Stomach smooth muscle (tissue), 2 donors: ENCODE measurements at regions not wholly inside any gene's neighbourhood (a gene's known extent, or its start where the extent isn't known, plus 50 kb on each side); places are given as distances from the start of the nearest gene placed in this dataset.

ENCODE experiments used
- H3K27ac ChIP-seq: one replicate; pipeline ENCODE4 v1.7.0; 2013; ENCODE audit warnings: mild to moderate bottlenecking, low read length, inconsistent platforms
- H3K27me3 ChIP-seq, 2 donors: one replicate each; pipeline ENCODE4 v1.7.0; 2013; ENCODE audit warnings: low read length in 2 of 2; ENCODE audit not compliant: insufficient read depth in 2 of 2, control insufficient read depth in 1 of 2
- H3K36me3 ChIP-seq, 2 donors: one replicate each; pipeline ENCODE4 v1.7.0; 2013; ENCODE audit warnings: low read length in 2 of 2; ENCODE audit not compliant: control insufficient read depth in 2 of 2, insufficient read depth in 2 of 2
- H3K4me1 ChIP-seq: one replicate; pipeline ENCODE4 v1.7.0; 2013; ENCODE audit warnings: low read length; ENCODE audit not compliant: control insufficient read depth, insufficient read depth
- H3K4me3 ChIP-seq, 2 donors: one replicate each; pipeline ENCODE4 v1.7.0; 2013; ENCODE audit warnings: low read length in 2 of 2
- H3K9ac ChIP-seq, 2 donors: one replicate each; pipeline ENCODE4 v1.7.0; 2013; ENCODE audit warnings: low read length in 2 of 2, mild to moderate bottlenecking in 1 of 2
- H3K9me3 ChIP-seq, 2 donors: one replicate each; pipeline ENCODE4 v1.7.0; 2013; ENCODE audit warnings: low read length in 2 of 2; ENCODE audit not compliant: control insufficient read depth in 2 of 2
- donor health status: healthy.
- donor health status: Pancreatic carcinoma.

DNA sequence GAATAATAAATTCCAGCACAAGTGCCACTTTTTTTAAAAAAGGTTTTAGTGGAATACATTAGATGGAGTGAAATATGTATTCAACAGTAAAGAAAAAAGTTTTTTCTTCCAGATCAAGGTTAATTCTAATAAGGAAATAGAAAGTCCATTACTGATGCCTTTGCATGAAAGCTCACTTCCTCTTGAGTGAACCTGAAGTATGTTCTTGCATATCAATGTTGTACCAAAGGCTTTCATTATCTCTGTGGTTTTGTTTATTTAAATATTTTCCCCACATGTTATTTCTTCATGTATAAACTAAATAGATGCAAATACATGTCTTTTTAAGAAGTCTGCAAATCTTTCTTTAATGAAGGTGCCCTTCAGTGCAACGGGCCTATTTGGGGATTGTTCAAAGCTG, 307.9 kb downstream of the C4orf33 start:
- no peaks in the 10 kb centered on the region for H3K9me3 ChIP-seq

DNA sequence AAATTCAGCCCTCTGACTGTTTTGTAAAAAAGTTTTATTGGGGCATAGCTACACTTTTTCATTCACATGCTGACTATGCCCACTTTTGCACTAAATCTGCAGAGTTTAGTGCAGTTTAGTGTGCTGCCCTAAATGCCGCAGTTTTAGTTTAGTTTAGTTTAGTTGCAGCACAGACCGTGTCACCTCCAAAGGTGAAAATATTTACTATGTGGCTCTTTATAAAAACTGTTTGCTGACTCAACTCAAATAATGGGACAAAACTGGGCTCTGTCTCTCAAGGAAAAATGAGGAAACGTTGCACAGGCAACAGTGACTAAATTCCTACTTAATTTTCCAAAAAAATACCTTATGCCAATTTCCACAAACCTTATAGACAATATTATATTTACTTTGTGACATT, 314.2 kb downstream of the C4orf33 start:
- H3K27ac ChIP-seq, result no peak overlapping the region
- no peaks in the 10 kb centered on the region for H3K36me3 ChIP-seq
- H3K9ac ChIP-seq, result no peak overlapping the region
- H3K4me3 ChIP-seq, result no peak overlapping the region
- no peaks in the 10 kb centered on the region for H3K27me3 ChIP-seq
- no peaks in the 10 kb centered on the region for H3K4me1 ChIP-seq
- no peaks in the 10 kb centered on the region for H3K9me3 ChIP-seq

More for the DNA sequence above, 307.9 kb downstream of the C4orf33 start:
- Histone ChIP-seq H3K4me3 (no peak overlapping the region), H3K27me3 (no peaks in the 10 kb centered on the region), H3K9ac (no peak overlapping the region), H3K27ac (no peak overlapping the region), H3K36me3 (no peaks in the 10 kb centered on the region), H3K4me1 (no peaks in the 10 kb centered on the region)

DNA sequence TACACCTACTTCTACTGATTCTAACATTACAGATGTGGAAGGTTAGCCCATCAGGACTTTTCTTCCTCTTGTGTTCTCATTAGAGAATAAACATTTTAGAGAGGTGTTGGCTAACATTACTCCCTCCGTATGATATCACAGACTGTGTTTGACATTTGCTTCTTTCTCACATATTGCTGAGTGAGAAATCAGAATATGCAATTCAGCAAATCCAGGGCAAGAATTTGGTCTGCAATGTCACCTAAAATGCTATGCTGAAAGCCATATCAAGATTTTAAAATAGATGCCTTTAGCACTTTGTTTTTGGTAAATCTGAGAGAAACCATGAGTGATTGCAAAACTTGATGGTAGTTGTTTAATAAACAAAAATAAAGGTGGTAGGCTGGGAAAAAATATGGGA, 319.1 kb downstream of the C4orf33 start:
- Histone ChIP-seq H3K36me3 (no peaks in the 10 kb centered on the region), H3K9ac (no peak overlapping the region), H3K27me3 (no peaks in the 10 kb centered on the region), H3K4me1 (no peaks in the 10 kb centered on the region), H3K4me3 (no peak overlapping the region), H3K27ac (no peak overlapping the region), H3K9me3 (no peaks in the 10 kb centered on the region)

DNA sequence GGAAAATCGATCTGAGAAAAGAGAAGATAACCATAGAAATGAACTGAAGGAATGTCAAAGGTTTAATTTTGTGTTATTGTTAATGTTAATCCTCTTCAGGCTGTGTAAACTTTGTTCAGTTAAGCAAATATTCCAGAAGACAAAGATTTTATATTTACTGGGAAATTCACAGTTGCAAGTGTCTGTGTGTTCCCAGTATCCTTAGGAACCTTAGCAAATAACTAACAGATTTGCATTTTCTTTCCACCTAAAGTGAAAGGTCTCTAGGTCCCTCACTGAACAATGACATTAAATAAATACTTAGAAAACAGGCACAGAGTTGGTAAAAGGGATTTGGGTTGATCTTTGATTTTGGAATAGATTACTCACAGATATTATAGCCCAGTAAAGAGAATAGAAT, 324.7 kb downstream of the C4orf33 start:
- Histone ChIP-seq H3K27ac (no peak overlapping the region), H3K9me3 (no peaks in the 10 kb centered on the region), H3K4me1 (no peaks in the 10 kb centered on the region), H3K9ac (no peak overlapping the region), H3K36me3 (no peaks in the 10 kb centered on the region), H3K27me3 (no peaks in the 10 kb centered on the region), H3K4me3 (no peak overlapping the region)

DNA sequence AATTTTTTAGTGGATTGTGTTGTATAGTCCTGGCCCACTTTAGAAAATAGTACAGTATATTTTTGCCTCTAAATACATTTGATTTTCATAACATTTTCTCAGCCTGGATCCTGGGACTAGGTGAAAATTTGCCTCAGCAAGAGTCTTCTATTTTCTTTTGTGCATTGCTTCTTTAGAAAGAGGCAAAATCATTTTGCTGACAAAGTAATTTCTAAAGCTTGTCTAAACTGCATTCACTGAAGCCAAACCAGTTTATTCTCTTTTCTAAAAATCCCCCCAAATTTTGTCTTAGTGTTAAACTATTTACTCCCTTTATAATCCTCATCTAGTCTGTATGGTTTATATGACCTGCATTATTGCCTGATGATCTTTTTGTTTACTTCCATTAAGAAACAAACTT, 326.3 kb downstream of the C4orf33 start:
- Histone ChIP-seq H3K27me3 (no peaks in the 10 kb centered on the region), H3K36me3 (no peaks in the 10 kb centered on the region), H3K9me3 (no peaks in the 10 kb centered on the region), H3K4me3 (no peak overlapping the region), H3K4me1 (no peaks in the 10 kb centered on the region), H3K27ac (no peak overlapping the region), H3K9ac (no peak overlapping the region)

DNA sequence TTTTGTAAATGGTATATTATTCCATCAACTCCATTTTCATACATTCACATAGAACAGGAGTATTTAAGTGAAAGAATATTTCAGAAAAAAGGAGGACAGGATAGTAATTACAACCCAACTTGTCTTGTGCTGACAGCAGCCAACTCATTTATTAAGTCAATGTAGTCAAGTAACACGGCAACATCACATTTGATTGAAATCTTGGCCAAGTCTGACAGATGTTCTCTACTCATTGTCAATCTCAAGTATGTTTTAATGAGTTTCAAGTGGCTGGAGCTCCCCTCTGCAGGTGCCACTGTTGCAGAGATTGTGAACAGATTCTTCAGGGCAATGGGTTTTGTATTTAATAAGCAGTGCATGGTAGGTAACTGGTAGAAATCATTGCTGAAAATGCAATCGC, 332.5 kb downstream of the C4orf33 start:
- no peaks in the 10 kb centered on the region for H3K27me3 ChIP-seq

DNA sequence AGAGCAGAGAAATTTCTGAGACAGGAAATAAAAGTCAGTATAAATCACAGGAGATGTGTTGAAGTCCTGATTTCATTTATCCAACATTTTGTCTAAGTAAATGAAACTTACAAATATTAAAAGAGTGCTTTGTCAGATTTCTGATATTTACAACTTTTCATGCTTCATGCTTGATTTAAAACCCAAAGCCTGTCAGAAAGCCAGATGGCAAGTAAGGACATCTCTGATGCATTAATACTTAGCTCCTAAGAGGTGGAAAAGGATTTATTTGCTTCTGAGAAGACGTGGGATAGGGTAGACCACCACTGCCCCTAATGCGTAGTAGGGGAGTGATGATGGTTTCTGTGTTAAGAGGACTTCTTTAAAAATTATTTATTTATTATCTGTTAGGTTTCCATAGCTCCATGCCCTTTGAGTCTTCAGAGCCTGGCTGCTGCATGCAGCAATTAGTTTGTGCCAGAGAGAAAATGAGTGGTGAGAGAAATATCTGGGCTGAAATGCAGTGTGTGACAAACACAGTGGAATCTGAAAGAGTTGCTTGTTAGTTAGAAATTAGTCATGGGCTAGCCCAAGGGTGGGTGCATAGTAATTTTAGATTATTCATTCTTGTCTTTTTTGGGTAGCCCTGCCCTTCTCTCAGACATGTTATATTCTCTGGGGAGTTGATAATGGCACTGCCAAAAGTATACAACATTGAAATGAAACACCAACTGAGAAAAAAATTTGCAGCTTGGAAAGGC, 333.8 kb downstream of the C4orf33 start:
- no peak overlapping the region for H3K9ac ChIP-seq
- no peaks in the 10 kb centered on the region for H3K9me3 ChIP-seq
- no peaks in the 10 kb centered on the region for H3K36me3 ChIP-seq
- H3K4me1 ChIP-seq, result no peaks in the 10 kb centered on the region
- no peaks in the 10 kb centered on the region for H3K27me3 ChIP-seq
- no peak overlapping the region for H3K4me3 ChIP-seq
- no peak overlapping the region for H3K27ac ChIP-seq

More for the DNA sequence above, 332.5 kb downstream of the C4orf33 start:
- H3K27ac ChIP-seq, result no peak overlapping the region
- H3K9me3 ChIP-seq, result no peaks in the 10 kb centered on the region
- H3K4me1 ChIP-seq, result no peaks in the 10 kb centered on the region
- no peak overlapping the region for H3K9ac ChIP-seq
- no peaks in the 10 kb centered on the region for H3K36me3 ChIP-seq
- no peak overlapping the region for H3K4me3 ChIP-seq

DNA sequence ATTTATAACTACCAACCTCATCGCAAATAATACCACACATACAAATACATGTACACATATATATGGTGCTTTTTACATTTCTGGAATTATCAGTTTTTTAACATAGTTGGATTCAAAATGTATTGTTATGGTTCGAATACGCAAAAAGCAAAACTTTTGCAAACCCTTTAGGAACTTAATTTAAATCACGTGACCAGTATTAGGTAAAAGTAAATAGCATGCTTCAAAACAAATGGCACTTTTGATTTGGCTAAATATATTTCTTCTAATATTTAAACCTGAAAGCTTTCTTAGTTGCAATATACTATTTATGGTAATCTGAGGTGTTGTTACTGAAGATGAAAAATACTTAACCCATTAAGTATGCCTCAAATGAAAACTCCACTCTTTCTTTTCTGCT, 341.4 kb downstream of the C4orf33 start:
- Histone ChIP-seq H3K4me1 (no peaks in the 10 kb centered on the region), H3K4me3 (no peak overlapping the region)

DNA sequence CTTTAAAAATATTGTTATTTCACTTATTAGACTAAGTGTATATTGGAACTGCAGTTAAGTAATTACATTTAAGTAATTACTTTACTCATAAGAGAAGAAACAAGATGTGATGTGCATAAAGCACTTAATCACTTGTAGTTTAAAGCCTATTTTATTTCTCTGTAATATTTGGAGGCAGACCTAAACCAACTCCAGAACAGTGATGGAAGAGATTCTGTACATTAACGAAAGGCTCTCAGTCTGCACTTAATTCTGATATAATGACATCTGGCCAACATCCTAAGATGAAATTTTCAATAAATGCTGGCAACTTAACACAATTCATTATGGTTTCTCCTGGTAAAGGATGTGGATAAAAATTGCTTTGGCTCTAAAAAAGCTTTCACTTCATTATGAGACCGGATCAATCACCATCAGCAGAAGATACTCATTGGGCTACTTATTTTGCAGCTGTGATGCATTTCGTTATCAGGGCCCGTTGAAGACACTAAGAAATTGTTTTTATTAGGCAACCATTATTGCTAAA, 342.6 kb downstream of the C4orf33 start:
- no peak overlapping the region for H3K9ac ChIP-seq
- no peaks in the 10 kb centered on the region for H3K36me3 ChIP-seq
- no peak overlapping the region for H3K27ac ChIP-seq
- H3K4me3 ChIP-seq, result no peak overlapping the region
- H3K27me3 ChIP-seq, result no peaks in the 10 kb centered on the region
- H3K9me3 ChIP-seq, result no peaks in the 10 kb centered on the region
- H3K4me1 ChIP-seq, result no peaks in the 10 kb centered on the region

More for the DNA sequence above, 341.4 kb downstream of the C4orf33 start:
- Histone ChIP-seq H3K27me3 (no peaks in the 10 kb centered on the region), H3K9me3 (no peaks in the 10 kb centered on the region), H3K27ac (no peak overlapping the region), H3K36me3 (no peaks in the 10 kb centered on the region), H3K9ac (no peak overlapping the region)

DNA sequence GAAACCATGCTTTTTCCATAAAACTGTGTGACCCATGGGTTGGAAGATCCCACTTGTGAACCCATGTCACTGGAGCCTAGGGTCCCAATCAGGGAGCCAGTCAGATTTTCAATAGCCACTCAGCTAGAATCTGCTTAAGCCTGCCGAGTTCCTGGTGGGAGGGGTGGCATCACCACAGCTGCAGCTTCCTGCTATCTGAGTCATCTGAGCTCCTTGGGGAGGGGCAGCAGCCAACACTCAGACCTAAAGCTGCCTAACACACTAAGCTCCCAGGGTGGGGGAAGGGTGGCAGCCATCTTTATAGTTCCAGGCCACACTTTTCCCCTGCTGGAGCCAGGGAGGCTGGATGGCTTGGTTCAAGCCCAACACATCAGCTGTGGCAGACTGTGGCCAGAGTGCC, 350.1 kb downstream of the C4orf33 start:
- H3K4me1 ChIP-seq, result no peaks in the 10 kb centered on the region
- H3K27me3 ChIP-seq, result no peaks in the 10 kb centered on the region
- no peaks in the 10 kb centered on the region for H3K9me3 ChIP-seq

DNA sequence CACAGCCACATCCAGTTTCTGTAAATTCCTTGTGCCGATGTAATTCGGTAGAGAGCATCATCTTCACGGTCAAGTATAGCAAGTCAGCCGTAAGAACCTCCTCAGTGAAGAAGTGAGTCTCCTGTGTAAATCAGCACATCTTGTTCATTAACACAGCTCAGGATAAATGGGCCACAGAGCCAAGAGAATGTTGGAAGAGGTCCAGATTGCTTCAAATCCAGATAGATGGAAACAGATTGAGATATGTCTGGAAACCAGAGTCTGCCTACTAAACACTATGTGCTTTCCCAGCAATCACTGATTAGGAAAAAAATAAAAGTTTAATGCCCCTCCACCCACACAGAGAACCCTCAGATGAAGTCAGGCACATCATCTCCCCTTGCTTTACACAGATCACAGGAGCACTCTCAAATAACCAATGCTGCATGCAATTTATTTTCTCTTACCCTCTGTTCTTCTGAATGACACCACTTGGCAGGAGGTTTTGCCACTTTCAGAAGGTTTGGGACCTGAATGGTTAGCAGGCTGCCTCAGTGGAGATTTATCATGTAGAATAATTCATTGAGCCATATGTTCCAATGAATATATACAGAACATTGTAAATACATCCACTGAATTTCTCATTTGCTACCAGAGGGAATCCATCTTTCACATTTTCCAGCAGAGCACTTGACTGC, 357.7 kb downstream of the C4orf33 start:
- Histone ChIP-seq H3K36me3 (no peaks in the 10 kb centered on the region), H3K9me3 (no peaks in the 10 kb centered on the region), H3K27me3 (no peaks in the 10 kb centered on the region), H3K4me1 (no peaks in the 10 kb centered on the region), H3K9ac (no peak overlapping the region), H3K27ac (no peak overlapping the region), H3K4me3 (no peak overlapping the region)

More for the DNA sequence above, 350.1 kb downstream of the C4orf33 start:
- H3K36me3 ChIP-seq, result no peaks in the 10 kb centered on the region
- no peak overlapping the region for H3K4me3 ChIP-seq
- no peak overlapping the region for H3K9ac ChIP-seq
- no peak overlapping the region for H3K27ac ChIP-seq
